OCI-LY1 (cell line): ENCODE measurements at regions not wholly inside any gene's neighbourhood (a gene's known extent, or its start where the extent isn't known, plus 50 kb on each side); places are given as distances from the start of the nearest gene placed in this dataset.

Experiments used
- EZH2 ChIP-seq: fragments of 200-600 bp; sonication (generic), shearing (Covaris generic); IDR thresholded peaks from 2 replicates; pipeline ENCODE4 v1.8.0; 2017; ENCODE audit warnings: borderline replicate concordance, mixed run types, mild to moderate bottlenecking, antibody characterized with exemption, low read length, moderate library complexity, mixed read lengths
- TF ChIP-seq, protein P1 (sequence below): fragments of 200-600 bp; sonication (generic), shearing (Covaris generic); IDR thresholded peaks from 2 replicates; pipeline ENCODE4 v1.5.1; 2017; ENCODE audit warnings: mild to moderate bottlenecking, antibody characterized with exemption, low read length, moderate library complexity, mixed read lengths

GRCh38 chr5:125394661-125395280, 648.3 kb upstream of the ZNF608 start:
- TF ChIP-seq, protein P1, sequence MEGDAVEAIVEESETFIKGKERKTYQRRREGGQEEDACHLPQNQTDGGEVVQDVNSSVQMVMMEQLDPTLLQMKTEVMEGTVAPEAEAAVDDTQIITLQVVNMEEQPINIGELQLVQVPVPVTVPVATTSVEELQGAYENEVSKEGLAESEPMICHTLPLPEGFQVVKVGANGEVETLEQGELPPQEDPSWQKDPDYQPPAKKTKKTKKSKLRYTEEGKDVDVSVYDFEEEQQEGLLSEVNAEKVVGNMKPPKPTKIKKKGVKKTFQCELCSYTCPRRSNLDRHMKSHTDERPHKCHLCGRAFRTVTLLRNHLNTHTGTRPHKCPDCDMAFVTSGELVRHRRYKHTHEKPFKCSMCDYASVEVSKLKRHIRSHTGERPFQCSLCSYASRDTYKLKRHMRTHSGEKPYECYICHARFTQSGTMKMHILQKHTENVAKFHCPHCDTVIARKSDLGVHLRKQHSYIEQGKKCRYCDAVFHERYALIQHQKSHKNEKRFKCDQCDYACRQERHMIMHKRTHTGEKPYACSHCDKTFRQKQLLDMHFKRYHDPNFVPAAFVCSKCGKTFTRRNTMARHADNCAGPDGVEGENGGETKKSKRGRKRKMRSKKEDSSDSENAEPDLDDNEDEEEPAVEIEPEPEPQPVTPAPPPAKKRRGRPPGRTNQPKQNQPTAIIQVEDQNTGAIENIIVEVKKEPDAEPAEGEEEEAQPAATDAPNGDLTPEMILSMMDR = no peak
- no peak for TF ChIP-seq EZH2
